ENCODE measurements at regions not wholly inside any gene's neighbourhood (a gene's known extent, or its start where the extent isn't known, plus 50 kb on each side); places are given as distances from the start of the nearest gene placed in this dataset.

DNA sequence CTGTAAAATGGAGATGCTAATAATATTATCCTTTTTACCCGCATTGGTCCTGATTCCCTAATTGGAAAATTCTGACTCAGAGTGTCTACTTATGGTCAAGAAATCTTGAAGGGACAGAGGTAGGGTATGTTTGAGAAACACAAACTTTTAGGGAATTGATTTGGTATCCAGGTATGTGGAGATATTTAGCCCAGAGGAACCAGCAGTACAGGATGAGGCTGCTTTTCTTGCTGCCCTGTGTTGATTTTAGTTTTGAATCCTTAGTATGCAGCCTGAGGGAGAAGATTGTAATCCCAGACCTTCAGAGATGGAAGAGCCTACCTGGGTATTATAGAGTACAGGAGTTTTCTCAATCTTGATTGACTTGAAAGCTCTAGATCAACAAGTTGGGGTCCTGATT, 569.1 kb downstream of the PDCD6IP start:
- no peak for DNase-seq (ENCODE audit: low read depth, low spot score)
- dilution Hi-C loops (cut with MboI; ENCODE audit: extremely low pct_ligation_motif_present, low sequenced_read_pairs), result no loop called here

More for the DNA sequence above, 569.1 kb downstream of the PDCD6IP start:
- H3K9ac ChIP-seq (replicated peaks; ENCODE audit: extremely low read depth, insufficient read depth, low read length), result no peak overlapping the region
- H2AFZ ChIP-seq (ENCODE audit: low read depth, low read length), result no peak overlapping the region
- no TSS peak for BruUV-seq (replicated peaks)
- no peaks in the 10 kb centered on the region for H3K4me1 ChIP-seq (ENCODE audit: control insufficient read depth, extremely low read depth, insufficient read depth, low read length)
- TF ChIP-seq POLR2A (IDR thresholded peaks at IDR 0.05; ENCODE audit: low read depth, low read length) (no peak), MAX (IDR thresholded peaks at IDR 0.05; ENCODE audit: insufficient read depth, insufficient read length) (no peak), JUN (IDR thresholded peaks at IDR 0.05; ENCODE audit: borderline replicate concordance, insufficient read depth, insufficient read length, low read depth) (no peak), EZH2 (IDR thresholded peaks at IDR 0.05; ENCODE audit: borderline replicate concordance, low read depth, low read length, severe bottlenecking) (no peak), FOS (IDR thresholded peaks at IDR 0.05; ENCODE audit: borderline replicate concordance, insufficient read depth, low read length) (no peak), MYC (IDR thresholded peaks at IDR 0.05; ENCODE audit: low read depth, low read length) (no peak), POLR2AphosphoS5 (IDR thresholded peaks at IDR 0.05; ENCODE audit: insufficient read depth, low read depth, low read length) (no peak), GATA2 (IDR thresholded peaks at IDR 0.05; ENCODE audit: insufficient read depth, insufficient read length, low read depth, low read length) (no peak)
- TF ChIP-seq, protein P1, sequence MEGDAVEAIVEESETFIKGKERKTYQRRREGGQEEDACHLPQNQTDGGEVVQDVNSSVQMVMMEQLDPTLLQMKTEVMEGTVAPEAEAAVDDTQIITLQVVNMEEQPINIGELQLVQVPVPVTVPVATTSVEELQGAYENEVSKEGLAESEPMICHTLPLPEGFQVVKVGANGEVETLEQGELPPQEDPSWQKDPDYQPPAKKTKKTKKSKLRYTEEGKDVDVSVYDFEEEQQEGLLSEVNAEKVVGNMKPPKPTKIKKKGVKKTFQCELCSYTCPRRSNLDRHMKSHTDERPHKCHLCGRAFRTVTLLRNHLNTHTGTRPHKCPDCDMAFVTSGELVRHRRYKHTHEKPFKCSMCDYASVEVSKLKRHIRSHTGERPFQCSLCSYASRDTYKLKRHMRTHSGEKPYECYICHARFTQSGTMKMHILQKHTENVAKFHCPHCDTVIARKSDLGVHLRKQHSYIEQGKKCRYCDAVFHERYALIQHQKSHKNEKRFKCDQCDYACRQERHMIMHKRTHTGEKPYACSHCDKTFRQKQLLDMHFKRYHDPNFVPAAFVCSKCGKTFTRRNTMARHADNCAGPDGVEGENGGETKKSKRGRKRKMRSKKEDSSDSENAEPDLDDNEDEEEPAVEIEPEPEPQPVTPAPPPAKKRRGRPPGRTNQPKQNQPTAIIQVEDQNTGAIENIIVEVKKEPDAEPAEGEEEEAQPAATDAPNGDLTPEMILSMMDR (IDR thresholded peaks at IDR 0.05; ENCODE audit: extremely low read depth in 1 of 2, insufficient read depth in 1 of 2, low read depth in 1 of 2, low read length in 2 of 2), result no peak
- POLR2A ChIA-PET, result no interaction called here
- H3K9me1 ChIP-seq (replicated peaks; ENCODE audit: control insufficient read depth, extremely low read depth, insufficient read depth, low read length), result no peaks in the 10 kb centered on the region
- CTCF ChIA-PET, result no interaction called here
- H3K9me3 ChIP-seq (replicated peaks; ENCODE audit: control insufficient read depth, insufficient read depth, low read length), result no peaks in the 10 kb centered on the region
- no peak overlapping the region for H3K4me3 ChIP-seq (replicated peaks in 1 of 3; ENCODE audit: insufficient read depth in 1 of 3, low read depth in 1 of 3, low read length in 3 of 3)
- intact Hi-C loops (cut with micrococcal nuclease), result no loop called here
- no peaks in the 10 kb centered on the region for H4K20me1 ChIP-seq (replicated peaks; ENCODE audit: control insufficient read depth, extremely low read depth, insufficient read depth, low read length)
- no peak overlapping the region for H3K4me2 ChIP-seq (ENCODE audit: insufficient read depth, low read length)
- no peaks in the 10 kb centered on the region for H3K79me2 ChIP-seq (ENCODE audit: control insufficient read depth, insufficient read depth, low read length)
- H3K27ac ChIP-seq (ENCODE audit: insufficient read depth, low read depth, low read length), result no peak overlapping the region
- H3K36me3 ChIP-seq (ENCODE audit: control insufficient read depth in 2 of 2, extremely low read depth in 1 of 2, insufficient read depth in 2 of 2, low read length in 2 of 2), result no peaks in the 10 kb centered on the region
- no peaks in the 10 kb centered on the region for H3K27me3 ChIP-seq (ENCODE audit: control insufficient read depth in 2 of 2, insufficient read depth in 2 of 2, low read length in 2 of 2)
- FAIRE-seq, result no peak

All from endothelial cell of umbilical vein (primary cell).